Keratinocyte (primary cell): ENCODE measurements at regions not wholly inside any gene's neighbourhood (a gene's known extent, or its start where the extent isn't known, plus 50 kb on each side); places are given as distances from the start of the nearest gene placed in this dataset.

Experiments
- EZH2 ChIP-seq: IDR thresholded peaks from one replicate; pipeline ENCODE4 v1.6.1; 2012; ENCODE audit warnings: inconsistent platforms, mild to moderate bottlenecking, low read length, moderate library complexity
- TF ChIP-seq, protein P1 (sequence below), 3 experiments: IDR thresholded peaks in 1 of 3; conservative IDR thresholded peaks in 1 of 3; optimal IDR thresholded peaks in 1 of 3; 2 replicates in 2 of 3; 3 replicates in 1 of 3; pipeline versions ENCODE3 to v1.5.1; 2011; ENCODE audit warnings: low read length in 3 of 3, mild to moderate bottlenecking in 3 of 3, moderate library complexity in 2 of 3, control low read depth in 1 of 3, inconsistent platforms in 1 of 3; ENCODE audit not compliant: insufficient read depth in 2 of 3; ENCODE audit errors: extremely low read depth in 1 of 3

DNA sequence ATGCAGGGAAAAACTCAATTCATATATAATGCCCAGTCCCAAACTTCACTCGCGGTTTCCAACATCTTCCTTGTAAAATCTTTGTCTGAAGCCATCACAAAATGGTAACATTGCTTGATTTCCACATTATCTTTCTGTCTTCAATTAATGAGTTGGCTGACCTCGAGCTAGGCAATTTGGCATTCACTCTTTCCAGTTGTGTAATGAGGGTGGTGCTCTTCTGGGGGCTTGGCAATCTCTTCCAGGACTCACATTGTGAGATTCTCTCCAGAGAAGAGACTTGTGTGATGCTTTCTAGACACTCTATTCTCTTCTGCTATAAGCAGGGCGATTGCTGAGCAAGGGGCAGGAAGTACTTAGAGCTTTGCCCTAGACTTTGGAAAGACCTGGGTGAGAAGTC is 179.5 kb downstream of the JCAD start:
- TF ChIP-seq, protein P1, sequence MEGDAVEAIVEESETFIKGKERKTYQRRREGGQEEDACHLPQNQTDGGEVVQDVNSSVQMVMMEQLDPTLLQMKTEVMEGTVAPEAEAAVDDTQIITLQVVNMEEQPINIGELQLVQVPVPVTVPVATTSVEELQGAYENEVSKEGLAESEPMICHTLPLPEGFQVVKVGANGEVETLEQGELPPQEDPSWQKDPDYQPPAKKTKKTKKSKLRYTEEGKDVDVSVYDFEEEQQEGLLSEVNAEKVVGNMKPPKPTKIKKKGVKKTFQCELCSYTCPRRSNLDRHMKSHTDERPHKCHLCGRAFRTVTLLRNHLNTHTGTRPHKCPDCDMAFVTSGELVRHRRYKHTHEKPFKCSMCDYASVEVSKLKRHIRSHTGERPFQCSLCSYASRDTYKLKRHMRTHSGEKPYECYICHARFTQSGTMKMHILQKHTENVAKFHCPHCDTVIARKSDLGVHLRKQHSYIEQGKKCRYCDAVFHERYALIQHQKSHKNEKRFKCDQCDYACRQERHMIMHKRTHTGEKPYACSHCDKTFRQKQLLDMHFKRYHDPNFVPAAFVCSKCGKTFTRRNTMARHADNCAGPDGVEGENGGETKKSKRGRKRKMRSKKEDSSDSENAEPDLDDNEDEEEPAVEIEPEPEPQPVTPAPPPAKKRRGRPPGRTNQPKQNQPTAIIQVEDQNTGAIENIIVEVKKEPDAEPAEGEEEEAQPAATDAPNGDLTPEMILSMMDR (optimal IDR thresholded peaks at IDR 0.05 in 1 of 3, IDR thresholded peaks at IDR 0.05 in 1 of 3, conservative IDR thresholded peaks at IDR 0.05 in 1 of 3; ENCODE audit: extremely low read depth in 1 of 3, insufficient read depth in 2 of 3, low read length in 3 of 3): no peak
- TF ChIP-seq EZH2: no peak
